ENCODE measurements at regions not wholly inside any gene's neighbourhood (a gene's known extent, or its start where the extent isn't known, plus 50 kb on each side); places are given as distances from the start of the nearest gene placed in this dataset.

- TF ChIP-seq TEAD4 (CRISPR knock-in tag; IDR thresholded peaks at IDR 0.05), result no peak
- no peak for TF ChIP-seq NR2C2 (CRISPR knock-in tag; IDR thresholded peaks at IDR 0.05)
- TF ChIP-seq JAZF1 (CRISPR knock-in tag; IDR thresholded peaks at IDR 0.05), result no peak
- TF ChIP-seq ATF2 (CRISPR knock-in tag; IDR thresholded peaks at IDR 0.05; ENCODE audit: borderline replicate concordance, low read depth), result no peak
- no peak for TF ChIP-seq HMGA2 (CRISPR knock-in tag; IDR thresholded peaks at IDR 0.05)
- TF ChIP-seq GRHL2 (CRISPR knock-in tag; IDR thresholded peaks at IDR 0.05; ENCODE audit: insufficient replicate concordance, severe bottlenecking), result no peak
- no peak for TF ChIP-seq ZNF138 (CRISPR knock-in tag; conservative IDR thresholded peaks at IDR 0.05)
- no peak for TF ChIP-seq ZNF512 (CRISPR knock-in tag; IDR thresholded peaks at IDR 0.05; ENCODE audit: borderline replicate concordance)
These were observed 136.0 kb upstream of the ZSWIM2 start (continued) for GRCh38 chr2:186984966-186985365.

GRCh38 chr2:186984481-186984880 lies 135.5 kb upstream of the ZSWIM2 start:
- Mint-ChIP-seq H3K4me3 (no peak overlapping the region), H3K27ac (no peak overlapping the region), H3K4me1 (no peaks in the 10 kb centered on the region), H3K9me3 (peaks cover 14% of the 10 kb centered on the region), H3K27me3 (ENCODE audit: low read depth) (no peaks in the 10 kb centered on the region), H3K36me3 (peaks cover 3% of the 10 kb centered on the region; the same call in 1 of the 2 replicates)
- POLR2A ChIA-PET, result no interaction called here
- TF ChIP-seq NFYB (CRISPR knock-in tag; conservative IDR thresholded peaks at IDR 0.05; ENCODE audit: low read depth) (no peak), ZNF423 (CRISPR knock-in tag; IDR thresholded peaks at IDR 0.05) (no peak)
- DNase-seq (ENCODE audit: low spot score), result no peak
- CTCF ChIA-PET, result no interaction called here
- ATAC-seq, result no peak

GRCh38 chr2:186980787-186981550 lies 132.0 kb upstream of the ZSWIM2 start:
- Mint-ChIP-seq H3K4me3 (no peak overlapping the region), H3K9me3 (no peaks in the 10 kb centered on the region), H3K36me3 (no peaks in the 10 kb centered on the region), H3K27ac (no peak overlapping the region), H3K4me1 (no peaks in the 10 kb centered on the region), H3K27me3 (ENCODE audit: low read depth) (no peaks in the 10 kb centered on the region)
- DNase-seq (ENCODE audit: low spot score) (no peak), ATAC-seq (no peak)
- CTCF ChIA-PET, result interaction anchor here (1.1 kb wide), 1 partner anchor 118 kb away, joined by 3 read pairs; no protein-coding TSS in a partner anchor
- POLR2A ChIA-PET, result no interaction called here
- TF ChIP-seq GABPB1 (CRISPR knock-in tag; IDR thresholded peaks at IDR 0.05) (no peak), NR3C1 (CRISPR knock-in tag; conservative IDR thresholded peaks at IDR 0.05; ENCODE audit: low read depth) (no peak), ZNF121 (CRISPR knock-in tag; IDR thresholded peaks at IDR 0.05) (no peak), ZNF423 (CRISPR knock-in tag; IDR thresholded peaks at IDR 0.05) (no peak), IRF2 (CRISPR knock-in tag; IDR thresholded peaks at IDR 0.05; ENCODE audit: borderline replicate concordance, low read depth) (no peak), JAZF1 (CRISPR knock-in tag; IDR thresholded peaks at IDR 0.05) (no peak), ZNF512 (CRISPR knock-in tag; IDR thresholded peaks at IDR 0.05; ENCODE audit: borderline replicate concordance) (no peak), E2F1 (CRISPR knock-in tag; IDR thresholded peaks at IDR 0.05) (no peak), CTCF (IDR thresholded peaks at IDR 0.05) (no peak), OVOL2 (CRISPR knock-in tag; IDR thresholded peaks at IDR 0.05; ENCODE audit: borderline replicate concordance) (no peak), TP53 (CRISPR knock-in tag; IDR thresholded peaks at IDR 0.05) (no peak), TEAD1 (CRISPR knock-in tag; IDR thresholded peaks at IDR 0.05) (no peak), ETV6 (CRISPR knock-in tag; IDR thresholded peaks at IDR 0.05) (no peak), ZNF532 (CRISPR knock-in tag; IDR thresholded peaks at IDR 0.05; ENCODE audit: borderline replicate concordance) (no peak)
